ENCODE measurements at regions not wholly inside any gene's neighbourhood (a gene's known extent, or its start where the extent isn't known, plus 50 kb on each side); places are given as distances from the start of the nearest gene placed in this dataset.

GRCh38 chr3:25044762-25045710 is 383.0 kb upstream of the RARB start:
- DNase-seq (ENCODE audit: low spot score): no peak

- DNase-seq (ENCODE audit: low spot score): no peak
These were observed 380.9 kb upstream of the RARB start for GRCh38 chr3:25046911-25047771.

- DNase-seq (ENCODE audit: low spot score): no peak
These were observed 378.8 kb upstream of the RARB start for GRCh38 chr3:25049304-25049703.

- DNase-seq (ENCODE audit: low spot score): no peak
These were observed 374.7 kb upstream of the RARB start for GRCh38 chr3:25053360-25053759.

GRCh38 chr3:25056036-25056755 is 371.9 kb upstream of the RARB start:
- DNase-seq (ENCODE audit: low spot score): no peak

- no peak for DNase-seq (ENCODE audit: low spot score)
These were observed 371.2 kb upstream of the RARB start for GRCh38 chr3:25056803-25057351.

GRCh38 chr3:25057379-25057778 is 370.7 kb upstream of the RARB start:
- no peak for DNase-seq (ENCODE audit: low spot score)

- DNase-seq (ENCODE audit: low spot score): no peak
These were observed 363.4 kb upstream of the RARB start for GRCh38 chr3:25064681-25065080.

- DNase-seq (ENCODE audit: low spot score): no peak
These were observed 358.1 kb upstream of the RARB start for GRCh38 chr3:25069970-25070369.

GRCh38 chr3:25071846-25072245 is 356.2 kb upstream of the RARB start:
- DNase-seq (ENCODE audit: low spot score): no peak

- no peak for DNase-seq (ENCODE audit: low spot score)
These were observed 354.6 kb upstream of the RARB start for GRCh38 chr3:25073423-25073822.

GRCh38 chr3:25074149-25074548 is 353.9 kb upstream of the RARB start:
- no peak for DNase-seq (ENCODE audit: low spot score)

- no peak for DNase-seq (ENCODE audit: low spot score)
These were observed 347.6 kb upstream of the RARB start for GRCh38 chr3:25080461-25080860.

- DNase-seq (ENCODE audit: low spot score): no peak
These were observed 344.0 kb upstream of the RARB start for GRCh38 chr3:25084016-25084415.

- no peak for DNase-seq (ENCODE audit: low spot score)
These were observed 341.3 kb upstream of the RARB start for GRCh38 chr3:25086721-25087120.

- DNase-seq (ENCODE audit: low spot score): no peak
These were observed 339.8 kb upstream of the RARB start for GRCh38 chr3:25088284-25088683.

GRCh38 chr3:25090698-25091453 is 337.2 kb upstream of the RARB start:
- DNase-seq (ENCODE audit: low spot score): no peak

GRCh38 chr3:25091934-25092333 is 336.1 kb upstream of the RARB start:
- no peak for DNase-seq (ENCODE audit: low spot score)

- DNase-seq (ENCODE audit: low spot score): no peak
These were observed 333.0 kb upstream of the RARB start for GRCh38 chr3:25094932-25095685.

GRCh38 chr3:25096536-25096935 is 331.5 kb upstream of the RARB start:
- DNase-seq (ENCODE audit: low spot score): no peak
